Sigmoid colon (tissue), 6 donors: ENCODE measurements at regions not wholly inside any gene's neighbourhood (a gene's known extent, or its start where the extent isn't known, plus 50 kb on each side); places are given as distances from the start of the nearest gene placed in this dataset.

ENCODE experiments used
- DNase-seq: peaks from one replicate; pipeline ENCODE4 v3.0.0-alpha.2; 2019
- H3K27ac ChIP-seq, 4 donors: fragments of 200-600 bp; sonication (generic); one replicate each; pipeline ENCODE4 v1.5.1; 2016 to 2019; ENCODE audit warnings: mild to moderate bottlenecking in 1 of 4
- H3K27me3 ChIP-seq, 3 donors: fragments of 200-600 bp; sonication (generic); one replicate each; pipeline ENCODE4 v1.5.1; 2019; ENCODE audit warnings: mild to moderate bottlenecking in 1 of 3
- H3K36me3 ChIP-seq, 4 donors: fragments of 200-600 bp; sonication (generic); one replicate each; pipeline ENCODE4 v1.5.1; 2016 to 2019
- H3K4me1 ChIP-seq, 4 donors: fragments of 200-600 bp; sonication (generic); one replicate each; pipeline ENCODE4 v1.5.1; 2017 to 2019
- H3K4me3 ChIP-seq, 4 donors: fragments of 200-600 bp; sonication (generic); one replicate each; pipeline ENCODE4 v1.5.1; 2017 to 2019; ENCODE audit warnings: mild to moderate bottlenecking in 2 of 4, moderate library complexity in 1 of 4
- H3K9me3 ChIP-seq, 4 donors: fragments of 200-600 bp in 3 of 4; sonication (generic) in 3 of 4; one replicate each; pipeline versions ENCODE4 v1.5.1 to v1.6.1; 2013 to 2019
- EP300 ChIP-seq, 4 donors: sonication (generic); formaldehyde crosslinking; IDR thresholded peaks; one replicate each; pipeline ENCODE4 v1.6.1; 2017; ENCODE audit warnings: antibody characterized with exemption in 4 of 4
- POLR2A ChIP-seq, 2 donors: fragments of 450-650 bp; IDR thresholded peaks; one replicate each; pipeline ENCODE4 v1.6.1; 2016; ENCODE audit warnings: antibody characterized with exemption in 2 of 2, mild to moderate bottlenecking in 2 of 2, moderate library complexity in 2 of 2
- POLR2AphosphoS5 ChIP-seq, 4 donors: sonication (generic); formaldehyde crosslinking; IDR thresholded peaks; one replicate each; pipeline ENCODE4 v1.6.1; 2017; ENCODE audit warnings: antibody characterized with exemption in 4 of 4
- WGBS, 2 donors: extraction: QIAGEN DNeasy Blood & Tissue Kit; methylation state at CpG; one replicate each; pipeline ENCODE4 v1.1.7; 2013; 5-methylcytosine and 5-hydroxymethylcytosine counted together
- intact Hi-C: fragments of 100-400 bp; cut with DNase I; formaldehyde crosslinking; loops from one replicate; pipeline ENCODE4 v1.15.1; 2023
- TF ChIP-seq, protein P1 (sequence below), 4 experiments: fragments of 450-650 bp in 3 of 4; fragments of 200-600 bp in 1 of 4; IDR thresholded peaks; one replicate each; pipeline ENCODE4 v1.5.1; 2016 to 2019; ENCODE audit warnings: antibody characterized with exemption in 4 of 4, mild to moderate bottlenecking in 3 of 4, moderate library complexity in 2 of 4
- donor health status: healthy with polysubstance abuse.
- donor health status: healthy.

GRCh38 chr2:45337481-45337880 is 273.6 kb downstream of the SRBD1 start:
- 82 to 86% methylated on average over 3 of the region's 3 CpGs for WGBS, 2 donors
- no peaks in the 10 kb centered on the region for H3K4me1 ChIP-seq
- H3K27ac ChIP-seq = no peak overlapping the region
- TF ChIP-seq EP300 (IDR thresholded peaks at IDR 0.05) (no peak), POLR2A (IDR thresholded peaks at IDR 0.05) (no peak), POLR2AphosphoS5 (IDR thresholded peaks at IDR 0.05) (no peak)
- TF ChIP-seq, protein P1, sequence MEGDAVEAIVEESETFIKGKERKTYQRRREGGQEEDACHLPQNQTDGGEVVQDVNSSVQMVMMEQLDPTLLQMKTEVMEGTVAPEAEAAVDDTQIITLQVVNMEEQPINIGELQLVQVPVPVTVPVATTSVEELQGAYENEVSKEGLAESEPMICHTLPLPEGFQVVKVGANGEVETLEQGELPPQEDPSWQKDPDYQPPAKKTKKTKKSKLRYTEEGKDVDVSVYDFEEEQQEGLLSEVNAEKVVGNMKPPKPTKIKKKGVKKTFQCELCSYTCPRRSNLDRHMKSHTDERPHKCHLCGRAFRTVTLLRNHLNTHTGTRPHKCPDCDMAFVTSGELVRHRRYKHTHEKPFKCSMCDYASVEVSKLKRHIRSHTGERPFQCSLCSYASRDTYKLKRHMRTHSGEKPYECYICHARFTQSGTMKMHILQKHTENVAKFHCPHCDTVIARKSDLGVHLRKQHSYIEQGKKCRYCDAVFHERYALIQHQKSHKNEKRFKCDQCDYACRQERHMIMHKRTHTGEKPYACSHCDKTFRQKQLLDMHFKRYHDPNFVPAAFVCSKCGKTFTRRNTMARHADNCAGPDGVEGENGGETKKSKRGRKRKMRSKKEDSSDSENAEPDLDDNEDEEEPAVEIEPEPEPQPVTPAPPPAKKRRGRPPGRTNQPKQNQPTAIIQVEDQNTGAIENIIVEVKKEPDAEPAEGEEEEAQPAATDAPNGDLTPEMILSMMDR (IDR thresholded peaks at IDR 0.05) = no peak
- no peak overlapping the region for H3K4me3 ChIP-seq
- intact Hi-C loops = no loop called here
- no peaks in the 10 kb centered on the region for H3K36me3 ChIP-seq
- H3K9me3 ChIP-seq = no peaks in the 10 kb centered on the region
- H3K27me3 ChIP-seq = no peaks in the 10 kb centered on the region
- DNase-seq = no peak

DNA sequence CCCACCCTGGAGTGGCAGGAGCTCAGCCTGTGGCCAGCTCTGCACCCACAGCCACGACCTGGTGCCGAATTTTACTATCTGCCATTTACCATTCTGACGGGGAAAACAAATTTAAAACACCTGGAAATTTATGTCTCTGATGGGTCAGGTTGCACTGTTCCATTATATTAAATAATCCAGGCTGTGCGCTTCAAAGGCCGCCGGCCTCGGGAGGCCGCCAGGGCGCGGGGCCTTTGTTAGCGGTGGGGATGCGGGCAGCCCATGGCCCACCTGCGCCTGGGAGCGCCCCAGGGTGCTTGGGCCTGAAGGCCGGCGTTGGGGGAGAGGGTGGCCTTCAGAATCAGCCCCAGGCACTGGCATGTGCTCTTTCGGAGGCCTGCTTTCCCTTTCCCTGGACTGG is 276.9 kb downstream of the SRBD1 start:
- no peak overlapping the region for H3K4me3 ChIP-seq
- H3K27ac ChIP-seq = no peak overlapping the region
- no peaks in the 10 kb centered on the region for H3K36me3 ChIP-seq
- WGBS, 2 donors = 95% methylated on average over 17 of the region's 17 CpGs
- intact Hi-C loops = no loop called here
- no peak for TF ChIP-seq EP300 (IDR thresholded peaks at IDR 0.05)
- DNase-seq = no peak
- no peaks in the 10 kb centered on the region for H3K9me3 ChIP-seq
- H3K4me1 ChIP-seq = peaks cover 0 to 14% (median 0%) of the 10 kb centered on the region in 4 donors
- no peaks in the 10 kb centered on the region for H3K27me3 ChIP-seq

- WGBS, 2 donors = 77 to 85% methylated on average over 1 of the region's 1 CpG
- intact Hi-C loops = no loop called here
- H3K36me3 ChIP-seq = no peaks in the 10 kb centered on the region
- TF ChIP-seq POLR2A (IDR thresholded peaks at IDR 0.05) = no peak
- TF ChIP-seq EP300 (IDR thresholded peaks at IDR 0.05) = no peak
- TF ChIP-seq, protein P1 (IDR thresholded peaks at IDR 0.05) = no peak
- DNase-seq = no peak
- H3K27ac ChIP-seq = no peak overlapping the region
- peaks cover 0 to 14% (median 0%) of the 10 kb centered on the region in 4 donors for H3K4me1 ChIP-seq
- H3K27me3 ChIP-seq = no peaks in the 10 kb centered on the region
- H3K9me3 ChIP-seq = no peaks in the 10 kb centered on the region
- H3K4me3 ChIP-seq = no peak overlapping the region
Observed at GRCh38 chr2:45332567-45332966, 278.5 kb downstream of the SRBD1 start.

DNA sequence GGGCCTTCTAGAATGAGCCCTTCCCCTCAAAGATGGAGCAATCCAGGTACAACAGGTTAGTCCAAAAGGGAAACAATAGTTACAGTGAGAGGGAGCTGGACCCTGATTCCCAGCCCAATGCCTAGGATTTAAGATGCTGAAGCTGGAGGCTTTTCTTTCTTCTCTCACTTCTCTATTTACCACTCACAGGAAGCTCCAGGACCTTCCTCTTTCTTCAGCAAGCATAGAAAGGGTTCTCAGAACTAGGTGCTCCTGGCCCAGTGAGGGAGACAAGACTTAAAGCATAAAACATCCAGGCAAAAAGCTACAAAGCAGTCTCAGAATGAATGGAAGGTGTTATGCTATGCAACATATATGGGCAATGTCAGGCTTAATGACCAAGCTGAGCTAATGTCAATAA is 279.0 kb downstream of the SRBD1 start:
- intact Hi-C loops = no loop called here
- H3K9me3 ChIP-seq = no peaks in the 10 kb centered on the region
- H3K36me3 ChIP-seq = no peaks in the 10 kb centered on the region
- H3K27me3 ChIP-seq = no peaks in the 10 kb centered on the region
- no peak for TF ChIP-seq POLR2A (IDR thresholded peaks at IDR 0.05)
- no peak for TF ChIP-seq POLR2AphosphoS5 (IDR thresholded peaks at IDR 0.05)
- no peak for TF ChIP-seq EP300 (IDR thresholded peaks at IDR 0.05)
- TF ChIP-seq, protein P1 (IDR thresholded peaks at IDR 0.05) = no peak
- DNase-seq = no peak
- peaks cover 0 to 14% (median 0%) of the 10 kb centered on the region in 4 donors for H3K4me1 ChIP-seq
- H3K4me3 ChIP-seq = no peak overlapping the region
- no peak overlapping the region for H3K27ac ChIP-seq

DNA sequence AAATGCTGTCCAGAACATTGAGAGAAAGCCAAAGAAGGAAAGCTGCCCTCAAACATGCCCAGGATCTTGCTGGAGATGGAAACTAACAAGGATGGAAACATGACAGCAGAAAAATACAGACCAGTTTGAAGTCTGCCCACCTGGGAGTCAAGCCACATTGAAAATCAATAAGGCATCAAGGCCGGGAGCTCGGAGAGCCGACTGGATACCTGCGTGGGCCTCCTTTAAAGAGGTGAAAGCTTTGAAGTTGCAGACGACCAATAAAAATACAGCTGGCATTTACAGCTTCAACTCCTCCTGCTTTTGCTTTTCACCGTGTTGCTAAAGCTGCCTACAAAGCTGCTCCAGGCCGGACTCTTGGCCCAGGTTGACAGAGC is 279.7 kb downstream of the SRBD1 start:
- no peaks in the 10 kb centered on the region for H3K27me3 ChIP-seq
- H3K9me3 ChIP-seq = no peaks in the 10 kb centered on the region
- TF ChIP-seq POLR2A (IDR thresholded peaks at IDR 0.05) (no peak), POLR2AphosphoS5 (IDR thresholded peaks at IDR 0.05) (no peak), EP300 (IDR thresholded peaks at IDR 0.05) (no peak)
- TF ChIP-seq, protein P1 (IDR thresholded peaks at IDR 0.05) = no peak
- DNase-seq = no peak
- intact Hi-C loops = no loop called here
- H3K27ac ChIP-seq = no peak overlapping the region
- H3K4me1 ChIP-seq = peaks cover 0 to 14% (median 0%) of the 10 kb centered on the region in 4 donors
- H3K36me3 ChIP-seq = no peaks in the 10 kb centered on the region
- no peak overlapping the region for H3K4me3 ChIP-seq
- WGBS, 2 donors = 51 to 77% methylated on average over 7 of the region's 7 CpGs
